ENCODE measurements at regions not wholly inside any gene's neighbourhood (a gene's known extent, or its start where the extent isn't known, plus 50 kb on each side); places are given as distances from the start of the nearest gene placed in this dataset.
"Not testable (repeated sequence)": the region's sequence is repeated elsewhere in the genome, so short reads cannot be mapped to it uniquely, and the experiment has no call there.

DNA sequence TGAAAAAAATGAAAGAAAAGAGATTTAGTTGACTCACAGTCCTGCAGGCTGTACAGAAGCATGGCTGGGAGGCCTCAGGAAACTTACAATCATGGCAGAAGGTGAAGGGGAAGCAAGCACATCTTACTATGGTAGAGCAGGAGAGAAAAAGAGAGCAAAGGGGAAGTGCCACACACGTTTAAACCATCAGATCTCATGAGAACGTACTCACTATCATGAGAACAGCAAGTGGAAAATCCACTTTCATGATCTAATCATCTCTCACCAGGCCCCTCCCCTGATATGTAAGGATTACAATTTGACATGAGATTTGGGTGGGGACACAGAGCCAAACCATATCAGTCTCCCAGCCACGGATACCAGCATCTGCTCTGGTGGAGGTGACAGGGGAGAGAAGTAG is 50.8 kb upstream of the CPOX start:
- no peak for DNase-seq

DNA sequence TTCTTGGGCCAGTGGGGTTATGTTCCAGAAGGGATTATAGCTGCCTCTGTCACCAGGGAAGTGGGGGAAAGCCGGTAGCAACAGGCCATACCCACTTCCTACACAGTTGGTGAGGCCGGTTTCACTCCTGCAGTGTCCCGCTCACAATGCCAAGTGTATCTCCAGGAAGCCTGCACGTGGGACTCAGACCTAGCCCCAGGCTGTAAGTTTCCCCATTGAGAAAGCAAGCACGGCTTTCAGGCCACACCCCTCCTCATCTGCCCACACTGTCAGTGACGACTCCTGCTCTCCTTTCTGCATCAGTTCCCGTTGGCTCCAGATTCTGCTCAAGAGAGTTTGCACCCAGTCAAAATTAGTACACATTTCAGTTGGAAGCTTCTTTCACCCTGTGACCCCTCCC is 51.6 kb upstream of the CPOX start:
- DNase-seq: no peak

DNA sequence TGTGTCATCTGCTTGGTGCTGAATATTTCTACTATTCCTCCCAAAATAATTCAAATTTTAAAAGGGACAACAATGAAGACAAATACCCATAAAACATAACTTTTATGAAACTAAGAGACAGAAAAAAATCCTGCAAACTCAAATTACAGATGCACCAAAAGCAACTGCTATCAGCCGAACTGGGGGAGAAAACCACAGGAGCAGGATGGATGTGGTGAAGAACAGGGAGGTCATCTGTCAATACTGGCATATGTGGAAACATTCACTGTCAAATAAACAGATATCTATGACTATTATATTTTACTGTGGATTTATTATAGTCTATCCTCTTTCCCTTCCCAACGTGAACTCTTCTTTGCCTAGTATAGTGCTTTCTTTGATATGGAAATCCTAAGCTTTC is 53.3 kb upstream of the CPOX start:
- no peak for DNase-seq

DNA sequence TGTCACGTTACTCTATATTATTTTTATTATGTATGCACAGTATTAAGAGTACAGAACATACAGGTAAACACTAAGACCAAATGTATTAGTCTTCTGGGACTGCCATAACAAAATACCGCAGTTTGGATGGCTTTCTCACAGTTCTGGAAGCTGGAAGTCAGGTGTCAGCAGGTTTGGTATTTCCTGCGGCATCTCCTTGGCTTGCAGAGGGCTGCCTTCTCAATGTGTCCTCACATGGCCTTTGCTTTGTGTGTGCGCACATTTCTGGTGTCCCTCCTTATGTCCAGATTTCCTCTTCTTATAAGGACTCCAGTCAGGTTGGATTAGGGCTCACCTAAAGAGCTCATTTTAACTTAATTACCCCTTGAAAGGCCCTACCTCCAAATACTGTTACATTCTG is 53.8 kb upstream of the CPOX start:
- DNase-seq: no peak

DNA sequence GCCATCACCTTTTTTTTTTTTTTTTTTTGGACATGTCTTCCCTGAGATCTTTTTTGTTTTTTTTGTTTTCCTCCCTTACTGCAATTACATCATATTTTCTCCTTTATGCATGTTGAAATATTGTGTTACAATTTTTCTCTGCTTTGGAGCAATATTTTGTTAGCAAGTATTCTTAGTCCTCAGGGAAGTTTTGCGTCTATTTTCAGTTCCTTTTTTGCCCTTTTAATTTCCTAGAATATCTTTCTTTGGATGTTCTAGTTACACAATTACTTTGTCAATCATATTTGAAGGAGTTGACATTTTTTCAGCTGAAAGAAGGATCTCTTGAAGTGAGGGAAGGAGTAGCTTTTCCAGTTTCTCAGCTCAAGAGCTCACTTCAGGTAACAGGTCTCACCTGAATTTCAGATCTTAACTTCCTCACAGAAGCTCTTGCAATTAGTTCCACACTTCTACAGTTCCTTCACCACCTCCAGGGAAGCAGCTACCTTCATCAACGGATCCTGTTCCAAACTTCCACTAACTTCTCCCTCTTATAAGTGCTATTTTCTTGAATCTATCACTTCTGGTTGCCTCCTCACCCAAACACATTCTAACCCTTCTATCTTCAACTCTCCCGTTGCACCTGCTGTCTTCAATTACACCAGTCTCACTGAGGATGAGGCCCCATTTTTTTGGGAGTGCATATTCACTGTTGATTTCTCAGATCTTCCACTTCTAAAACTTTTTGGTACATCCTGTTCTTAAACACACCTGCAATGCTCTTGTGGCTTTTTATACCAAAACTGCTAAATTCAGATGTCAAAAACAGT is 57.8 kb upstream of the CPOX start:
- no peak for DNase-seq

DNA sequence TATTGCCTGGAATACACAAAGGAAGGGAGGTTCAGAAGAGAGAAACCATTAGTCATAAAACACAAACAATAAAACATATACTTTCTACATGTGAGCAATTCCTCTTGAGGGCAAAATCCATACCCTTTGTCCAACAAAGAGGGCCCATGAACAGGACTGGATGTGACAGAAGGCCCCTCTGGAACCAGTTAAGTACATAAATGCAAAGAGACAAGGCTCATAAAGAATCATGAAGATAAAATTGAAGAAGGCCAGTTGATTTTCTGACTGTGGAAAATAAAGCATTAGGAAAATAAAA is 58.3 kb upstream of the CPOX start:
- no peak for DNase-seq

DNA sequence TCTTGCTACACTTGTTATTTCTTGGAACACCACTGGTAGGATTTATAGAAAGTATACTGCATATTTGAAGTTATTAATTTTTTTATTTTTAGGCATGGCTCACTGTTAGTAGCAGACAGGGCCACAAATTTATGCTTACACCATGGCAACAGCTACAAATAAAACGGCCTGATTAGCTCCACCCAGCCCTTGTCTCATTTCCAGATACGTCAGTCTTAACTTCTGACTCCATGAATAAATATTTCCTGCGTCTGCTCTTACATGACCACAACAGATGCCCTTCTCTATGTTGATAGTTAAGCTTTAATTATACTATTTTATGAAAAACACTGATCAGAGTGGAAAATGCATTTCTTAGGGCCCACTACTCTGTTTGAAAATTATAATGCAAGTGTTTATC is 62.3 kb upstream of the CPOX start:
- no peak for DNase-seq

DNA sequence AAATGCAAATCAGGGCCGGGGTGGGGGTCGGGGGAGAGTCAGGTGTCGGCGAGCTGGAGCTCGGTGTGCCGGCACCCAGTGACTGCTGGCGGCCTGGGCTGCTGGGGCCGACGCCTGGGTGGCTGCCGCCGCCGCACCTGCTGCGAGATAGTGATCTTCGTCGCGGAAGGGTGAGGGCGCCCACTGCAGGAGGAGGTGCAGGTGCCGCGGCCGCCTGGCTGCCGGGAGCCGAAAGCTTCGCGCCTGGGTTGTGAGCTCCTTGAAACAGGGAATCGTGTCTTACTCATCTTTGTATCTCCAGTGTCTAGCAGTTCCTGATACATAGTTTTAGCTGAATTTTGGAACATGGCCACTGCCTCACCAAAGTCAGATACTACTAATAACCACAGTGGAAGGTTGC is 64.0 kb upstream of the CPOX start:
- DNase-seq: peak; percentile 35

DNA sequence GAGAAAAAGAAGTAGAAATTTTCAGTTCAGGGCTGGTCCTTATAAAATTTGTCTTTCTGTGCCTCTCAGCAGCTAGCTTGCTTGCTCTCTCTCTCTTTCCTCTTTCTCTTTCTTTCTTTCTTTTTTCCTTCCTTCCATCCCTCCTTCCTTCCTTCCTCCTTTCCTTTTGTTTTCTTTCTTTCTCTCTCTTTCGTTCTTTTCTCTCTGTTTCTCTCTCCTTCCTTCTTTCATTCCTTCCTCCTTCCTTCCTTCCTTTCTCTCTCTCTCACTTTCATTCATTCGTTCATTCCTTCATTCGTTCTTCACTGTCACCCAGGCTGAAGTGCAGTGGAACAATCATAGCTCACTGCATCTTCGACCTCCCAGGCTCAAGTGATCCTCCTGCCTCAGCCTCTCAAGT is 69.3 kb upstream of the CPOX start:
- no peak for DNase-seq

DNA sequence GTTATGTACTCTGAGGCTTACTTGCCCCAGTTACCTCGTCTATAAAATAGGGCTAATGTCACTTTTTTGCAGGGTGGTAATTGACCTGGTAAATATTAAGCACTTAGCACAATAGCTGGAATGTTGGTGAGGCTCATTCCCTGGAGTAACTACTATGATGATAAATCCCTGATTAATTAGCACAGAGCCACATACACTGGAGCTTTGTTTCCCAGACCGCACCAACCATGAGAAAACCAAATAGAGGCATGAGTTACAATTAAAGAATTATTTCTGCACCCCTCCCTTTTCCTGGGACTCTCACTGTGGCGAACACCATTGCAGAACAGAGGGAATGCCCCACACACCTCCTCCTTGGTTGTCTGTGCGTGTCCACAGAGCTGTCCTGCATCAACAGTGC is 76.6 kb upstream of the CPOX start:
- no peak for DNase-seq

DNA sequence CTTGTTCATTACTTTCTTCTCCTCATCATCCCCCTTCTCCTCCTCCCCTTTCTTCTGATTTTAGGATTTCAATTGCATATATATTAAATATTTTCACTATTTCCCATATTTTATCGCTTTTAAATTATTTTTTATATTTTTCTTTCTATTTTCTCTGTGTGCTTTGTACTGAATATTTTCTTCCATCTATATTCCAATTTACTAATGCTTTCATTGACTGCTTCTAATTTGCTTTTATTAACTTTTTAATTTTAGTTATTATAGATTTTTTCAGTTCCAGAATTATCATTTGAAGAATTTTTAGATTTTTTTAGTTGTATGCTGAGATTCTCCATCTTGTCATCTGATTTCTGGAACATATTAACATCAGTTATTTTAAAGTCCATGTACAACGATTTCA is 83.2 kb upstream of the ST3GAL6 start:
- no peak for DNase-seq

DNA sequence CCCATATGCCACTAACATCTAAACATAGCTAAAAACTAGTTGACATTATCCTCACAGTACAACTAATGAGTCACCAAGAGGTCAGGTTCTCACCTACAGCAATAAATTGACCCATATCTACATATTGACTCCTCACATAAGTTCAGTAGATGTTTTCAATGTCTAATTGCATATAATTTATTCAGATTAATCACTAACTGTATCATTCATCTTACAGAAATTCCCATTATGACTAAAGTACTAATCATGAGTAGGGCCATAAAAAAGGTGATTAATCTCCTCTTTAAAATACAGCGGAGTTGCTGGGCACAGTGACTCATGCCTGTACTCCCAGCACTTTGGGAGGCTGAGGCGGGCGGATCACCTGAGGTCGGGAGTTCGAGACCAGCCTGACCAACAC is 82.4 kb upstream of the ST3GAL6 start:
- DNase-seq: no peak

DNA sequence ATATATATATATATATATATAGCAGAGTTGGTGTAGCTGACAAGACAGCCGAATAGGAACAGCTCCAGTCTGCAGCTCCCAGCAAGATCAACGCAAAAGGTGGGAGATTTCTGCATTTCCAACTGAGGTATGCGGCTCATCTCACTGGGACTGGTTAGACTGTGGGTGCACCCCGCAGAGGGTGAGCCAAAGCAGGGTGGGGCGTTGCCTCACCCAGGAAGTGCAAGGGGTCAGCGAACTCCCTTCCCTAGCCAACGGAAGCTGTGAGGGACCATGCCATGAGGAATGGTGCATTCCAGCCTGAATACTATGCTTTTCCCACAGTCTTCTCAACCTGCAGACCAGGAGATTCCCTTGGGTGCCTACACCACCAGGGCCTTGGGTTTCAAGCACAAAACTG is 81.7 kb upstream of the ST3GAL6 start:
- DNase-seq: no peak

DNA sequence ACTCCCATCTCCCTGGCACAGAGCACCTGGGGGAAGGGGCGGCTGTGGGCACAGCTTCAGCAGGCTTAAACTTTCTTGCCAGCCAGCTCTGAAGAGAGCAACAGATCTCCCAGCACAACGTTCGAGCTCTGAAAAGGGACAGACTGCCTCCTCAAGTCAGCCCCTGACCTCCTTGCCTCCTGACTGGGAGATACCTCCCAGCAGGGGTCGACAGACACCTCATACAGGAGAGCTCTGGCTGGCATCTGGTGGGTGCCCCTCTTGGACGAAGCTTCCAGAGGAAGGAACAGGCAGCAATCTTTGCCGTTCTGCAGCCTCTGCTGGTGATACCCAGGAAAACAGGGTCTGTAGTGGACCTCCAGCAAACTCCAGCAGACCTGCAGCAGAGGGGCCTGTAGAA is 80.7 kb upstream of the ST3GAL6 start:
- not testable (repeated sequence) for DNase-seq

DNA sequence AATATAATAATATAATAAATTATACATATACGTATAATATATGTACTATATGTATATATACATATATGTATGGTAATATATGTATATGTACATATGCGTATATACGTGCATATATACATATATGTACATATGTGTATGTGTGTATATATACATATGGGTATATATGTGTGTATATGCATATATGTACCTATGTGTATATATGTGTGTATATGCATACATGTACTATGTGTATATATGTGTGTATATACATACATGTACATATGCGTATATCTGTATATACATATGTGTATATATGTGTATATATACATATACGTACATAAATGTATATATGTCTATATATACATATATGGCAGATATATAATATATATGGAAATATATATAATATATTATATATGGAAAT is 74.8 kb upstream of the ST3GAL6 start:
- no peak for DNase-seq

DNA sequence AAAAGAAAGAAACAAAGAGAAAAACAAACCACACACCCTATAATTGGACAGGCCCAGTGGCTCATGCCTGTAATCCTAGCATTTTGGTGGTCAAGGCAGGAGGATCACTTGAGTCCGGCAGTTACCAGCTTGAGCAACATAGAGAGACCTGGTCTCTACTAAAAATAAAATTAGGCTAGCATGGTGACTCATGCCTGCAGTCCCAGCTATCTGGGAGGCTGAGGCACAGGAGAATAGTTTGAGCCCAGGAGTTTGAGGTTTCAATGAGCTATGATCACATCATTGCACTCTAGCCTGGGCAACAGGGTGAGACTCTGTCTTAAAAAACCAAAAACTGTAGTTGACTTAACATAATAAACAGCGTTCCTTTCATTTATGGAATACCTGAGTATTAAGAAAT is 72.3 kb upstream of the ST3GAL6 start:
- DNase-seq: no peak

DNA sequence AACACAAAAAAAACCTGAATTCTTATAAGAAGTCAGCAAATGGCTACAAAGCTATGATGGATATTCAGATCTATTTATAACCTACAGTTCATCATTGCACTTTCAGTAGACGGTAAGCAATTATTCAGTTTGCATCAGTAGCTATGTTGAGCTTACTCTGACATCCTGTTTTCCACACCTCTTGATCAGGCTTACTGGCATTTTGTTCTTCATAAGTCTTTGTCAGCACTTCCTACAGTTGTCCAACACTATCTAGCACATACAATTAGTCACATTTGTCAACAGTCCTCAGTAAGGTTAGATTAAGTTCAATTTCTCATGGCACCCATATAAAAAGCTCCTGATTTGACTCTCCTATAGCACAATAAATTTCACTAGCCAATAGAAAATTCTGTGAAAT is 71.2 kb upstream of the ST3GAL6 start:
- DNase-seq: no peak

DNA sequence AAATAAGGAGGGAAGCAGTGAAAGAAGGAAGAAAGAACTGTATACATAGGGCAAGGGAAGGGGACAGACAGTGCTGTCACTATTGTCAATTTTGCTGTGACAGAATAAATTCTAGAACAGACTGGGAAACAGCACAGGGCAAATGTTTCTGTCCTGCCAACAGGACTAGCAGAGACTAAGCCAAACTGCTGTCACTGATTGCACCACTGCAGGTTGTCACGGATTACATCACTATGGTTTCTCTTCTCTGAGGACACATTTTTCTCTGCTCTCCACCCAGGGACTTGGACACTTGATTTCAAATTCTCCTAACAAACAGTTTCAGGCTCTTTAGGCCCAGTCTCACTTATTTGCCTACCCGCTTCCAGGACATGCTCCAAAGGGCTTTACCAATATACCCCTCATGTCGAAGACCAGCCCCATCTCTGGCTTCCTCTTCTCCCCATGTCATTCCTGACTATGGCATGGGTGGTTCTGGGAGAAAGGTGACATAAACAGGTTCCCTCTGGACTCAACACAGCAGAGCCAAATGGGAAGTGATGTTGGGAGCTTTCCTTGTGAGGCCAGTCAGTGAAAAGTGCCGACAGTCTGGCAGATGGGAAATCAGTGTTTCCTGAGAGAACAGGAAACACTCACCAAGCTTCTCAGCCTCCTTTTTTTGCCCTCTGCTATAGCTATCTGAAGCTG is 70.2 kb upstream of the ST3GAL6 start:
- no peak for DNase-seq

DNA sequence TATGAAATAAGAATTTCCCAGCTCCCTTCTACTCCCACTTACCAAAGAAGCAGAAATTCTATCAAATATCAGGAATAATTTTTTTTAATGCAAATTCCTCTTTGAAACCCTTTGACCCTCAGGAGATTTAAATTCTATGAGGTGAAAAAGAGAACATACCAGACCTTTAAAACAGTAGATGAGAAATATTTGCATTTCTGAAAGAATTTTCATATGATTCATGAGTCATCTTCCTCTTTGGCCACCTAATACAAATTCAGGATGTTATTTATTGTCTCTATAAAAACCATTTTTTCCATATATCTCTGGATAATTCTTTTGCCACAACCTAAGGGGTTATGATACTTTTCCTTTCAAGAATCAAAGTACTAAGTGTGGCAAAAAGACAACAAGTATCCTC is 67.3 kb upstream of the ST3GAL6 start:
- DNase-seq: no peak

DNA sequence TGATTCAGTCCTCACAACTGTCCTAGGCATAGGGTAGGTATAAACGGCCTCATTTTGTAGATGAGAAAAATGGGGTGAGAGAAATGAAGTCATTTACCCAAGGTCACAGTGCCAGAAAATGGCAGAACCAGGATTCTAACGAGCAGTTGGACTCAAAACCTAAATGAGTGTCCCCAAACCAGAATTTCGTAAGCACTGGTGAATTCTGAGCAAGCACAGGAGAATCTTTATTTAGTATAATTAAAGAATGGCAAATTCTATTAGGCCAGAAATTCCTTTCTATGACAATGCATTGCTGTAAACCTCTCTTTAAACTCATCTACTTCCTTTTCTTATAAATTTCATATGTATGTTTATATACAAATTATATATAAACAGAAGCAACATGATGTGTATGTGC is 66.8 kb upstream of the ST3GAL6 start:
- DNase-seq: not testable (repeated sequence)

DNA sequence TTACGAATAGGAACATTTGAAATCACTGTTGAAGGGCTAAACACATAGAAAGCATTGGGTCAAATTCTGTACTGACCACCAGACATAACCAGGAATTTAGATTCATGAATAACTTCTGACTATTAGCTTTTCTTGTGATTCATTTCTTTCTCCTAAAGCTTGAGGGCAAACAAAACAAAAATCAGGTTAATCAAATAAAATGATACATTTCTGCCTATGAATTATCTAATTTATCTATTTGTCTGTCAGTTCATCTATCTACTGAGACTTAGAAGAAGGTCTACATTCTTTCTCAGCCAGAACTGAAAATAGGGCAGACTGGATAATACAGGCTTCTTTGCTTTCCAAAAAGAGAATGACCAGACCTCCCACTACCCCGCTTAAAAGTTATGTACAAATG is 65.9 kb upstream of the ST3GAL6 start:
- no peak for DNase-seq

DNA sequence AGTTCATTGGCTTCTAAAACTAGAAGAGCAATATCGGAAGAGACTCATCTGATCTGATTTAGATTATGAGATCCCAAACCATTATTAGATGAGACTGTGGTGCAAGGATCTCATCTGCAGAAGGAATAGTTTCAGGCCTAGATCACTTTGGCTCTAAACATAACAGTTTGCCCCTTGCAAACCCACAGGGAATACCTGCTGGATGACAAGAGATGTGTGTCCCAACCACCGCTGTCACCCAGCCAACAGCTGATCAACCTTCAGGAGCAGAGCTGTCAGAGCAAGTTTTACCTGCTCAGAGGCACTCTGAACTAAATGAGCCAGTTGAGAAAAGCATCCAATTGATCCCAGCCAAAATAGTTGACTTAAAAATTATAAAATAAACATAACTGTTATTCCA is 64.0 kb upstream of the ST3GAL6 start:
- DNase-seq: no peak

DNA sequence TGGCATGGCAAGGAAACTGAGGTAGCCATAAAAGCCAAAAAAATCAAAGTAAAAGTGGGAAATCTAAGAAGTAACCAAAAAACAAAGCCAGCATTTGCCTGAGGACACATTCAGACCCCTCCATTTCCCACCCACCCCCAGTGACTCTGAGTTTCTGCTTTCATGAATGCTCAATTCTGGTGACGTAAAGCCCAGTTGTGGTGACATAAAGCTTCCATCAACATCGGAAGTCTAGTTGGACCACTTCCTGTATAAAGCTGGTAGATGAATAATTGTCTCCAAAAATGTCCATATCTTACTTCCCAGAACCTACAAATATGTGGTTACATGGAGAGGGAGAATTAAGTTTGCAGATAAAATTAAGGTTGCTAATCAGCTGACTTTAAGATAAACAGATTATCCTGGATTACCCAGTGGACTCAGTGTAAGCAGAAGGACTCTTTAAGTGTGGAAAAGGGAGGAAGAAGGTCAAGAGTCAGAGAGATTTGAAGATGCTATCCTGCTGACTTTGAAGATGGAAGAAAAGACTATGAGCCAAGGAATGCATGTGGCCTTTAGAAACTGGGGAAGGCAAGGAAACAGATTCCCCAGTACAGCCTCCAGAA is 62.0 kb upstream of the ST3GAL6 start:
- no peak for DNase-seq

DNA sequence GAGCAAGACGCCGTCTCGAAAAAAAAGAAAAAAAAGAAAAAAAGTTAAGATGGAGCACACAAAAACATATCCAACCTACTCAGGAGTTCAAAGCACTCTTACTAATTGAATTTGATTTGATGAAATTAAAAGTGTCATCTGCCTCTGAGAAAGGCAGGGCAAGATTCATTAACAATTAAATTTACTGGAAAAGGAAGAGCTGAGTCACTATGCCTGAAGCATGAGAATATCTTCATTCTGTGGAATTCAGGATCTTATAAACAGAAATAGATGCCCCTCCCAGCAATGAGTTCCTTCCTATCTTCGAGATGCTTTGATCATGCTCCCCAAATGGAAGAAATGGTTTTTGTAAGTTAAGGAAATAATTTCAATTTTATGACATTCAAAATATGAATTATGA is 61.0 kb upstream of the ST3GAL6 start:
- DNase-seq: no peak

DNA sequence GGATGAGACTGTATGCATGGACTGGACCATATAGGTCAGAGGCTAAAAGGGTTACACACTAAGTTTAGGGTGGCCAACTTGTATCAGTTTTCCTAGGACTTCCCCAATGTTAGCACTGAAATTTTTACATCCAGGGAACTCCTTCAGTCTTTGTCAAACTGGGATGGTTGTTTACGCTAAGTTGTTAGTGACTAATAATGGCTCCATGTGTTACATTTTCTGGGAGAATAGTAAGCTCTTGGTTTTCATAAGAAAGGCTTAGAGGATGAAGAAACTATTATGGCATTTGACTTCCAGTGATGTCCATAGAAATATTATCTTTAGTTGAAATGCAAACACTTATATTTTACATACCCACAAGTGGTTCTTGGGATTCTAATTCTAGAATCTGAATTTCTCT is 57.9 kb upstream of the ST3GAL6 start:
- no peak for DNase-seq

All from stimulated activated CD4-positive, alpha-beta T cell treated with anti-CD3 and anti-CD28 coated beads, Interleukin-12 subunit alpha, Interleukin-12 subunit beta, amount 100 ng/mL, for 4 hours (primary cell).